HepG2 (cell line): ENCODE measurements at regions not wholly inside any gene's neighbourhood (a gene's known extent, or its start where the extent isn't known, plus 50 kb on each side); places are given as distances from the start of the nearest gene placed in this dataset.

Experiments
- ATAC-seq: fragments of 200-7000 bp; cut with Tn5 transposase; 3 replicates; pipeline ENCODE4 v1.9.1; 2020; ENCODE audit warnings: mild to moderate bottlenecking, moderate library complexity
- BruUV-seq: library from RNA; stranded (reverse); fragments of 400-500 nt; replicated peaks from 2 replicates; lab custom pipeline; 2021; lab: Mats Ljungman, UMichigan
- CTCF ChIA-PET: fragments of 300-600 bp; formaldehyde crosslinking; extraction: SDS; loops from one replicate; lab custom pipeline; 2021; ENCODE audit warnings: low total read pairs, inconsistent platforms, low intra/inter-chr PET ratio; lab: Yijun Ruan, JAX
- POLR2A ChIA-PET: fragments of 350-600 bp; sonication (Branson Sonifier 250); formaldehyde crosslinking; loops from one replicate; lab custom pipeline; 2020; ENCODE audit warnings: antibody characterized with exemption, inconsistent platforms; lab: Yijun Ruan, JAX
- DNase-seq: peaks from one replicate; pipeline ENCODE4 v3.0.0-alpha.2; 2015; ENCODE audit warnings: low spot score
- FAIRE-seq: peaks from 3 replicates; lab custom pipeline; 2011; peaks lifted over from hg19 to GRCh38; lab: Jason Lieb, UNC
- H2AFZ ChIP-seq: one replicate; pipeline ENCODE4 v1.6.1; 2011; ENCODE audit warnings: low read length, inconsistent platforms
- H3K27ac ChIP-seq: fragments of 300-600 bp; 3 replicates; pipeline ENCODE4 v1.8.0; 2011; ENCODE audit warnings: mixed run types, mild to moderate bottlenecking, mixed read lengths, low read length, inconsistent platforms; ENCODE audit not compliant: insufficient read depth; ENCODE audit errors: extremely low read length
- H3K27me3 ChIP-seq, 2 experiments: fragments of 200-600 bp in 1 of 2; 2 replicates in 1 of 2; 3 replicates in 1 of 2; pipeline versions ENCODE4 v1.6.0 to v1.8.0; 2011; ENCODE audit warnings: low read length in 2 of 2, mild to moderate bottlenecking in 2 of 2, moderate library complexity in 2 of 2, inconsistent platforms in 1 of 2; ENCODE audit not compliant: insufficient read depth in 2 of 2, control insufficient read depth in 1 of 2
- H3K36me3 ChIP-seq, 2 experiments: fragments of 200-600 bp in 1 of 2; replicated peaks in 1 of 2; 2 replicates in 1 of 2; 3 replicates in 1 of 2; pipeline versions ENCODE4 v1.5.1 to v1.8.0; 2011; ENCODE audit warnings: low read length in 2 of 2, inconsistent platforms in 1 of 2; ENCODE audit not compliant: insufficient read depth in 2 of 2, control insufficient read depth in 1 of 2
- H3K4me1 ChIP-seq: 2 replicates; pipeline ENCODE4 v1.5.1; 2012; ENCODE audit warnings: low read length, inconsistent platforms; ENCODE audit not compliant: insufficient read depth
- H3K4me2 ChIP-seq: 2 replicates; pipeline ENCODE4 v1.6.0; 2011; ENCODE audit warnings: low read depth, low read length, inconsistent platforms
- H3K4me3 ChIP-seq, 3 experiments: fragments of 200-600 bp in 1 of 3; sonication (generic), shearing (Covaris generic) in 1 of 3; replicated peaks in 1 of 3; 2 replicates each; pipeline ENCODE4 v1.5.1; 2011 to 2016; ENCODE audit warnings: low read length in 3 of 3, inconsistent platforms in 2 of 3, low read depth in 2 of 3, mild to moderate bottlenecking in 2 of 3, control low read depth in 1 of 3, mixed read lengths in 1 of 3; ENCODE audit not compliant: insufficient read depth in 1 of 3
- H3K79me2 ChIP-seq: one replicate; pipeline ENCODE4 v1.6.1; 2011; ENCODE audit warnings: low read length, inconsistent platforms; ENCODE audit not compliant: insufficient read depth
- H3K9ac ChIP-seq: 2 replicates; pipeline ENCODE4 v1.6.0; 2011; ENCODE audit warnings: mild to moderate bottlenecking, low read depth, low read length, inconsistent platforms; ENCODE audit not compliant: insufficient read depth
- H3K9me3 ChIP-seq: 2 replicates; pipeline ENCODE4 v1.5.1; 2012; ENCODE audit warnings: mild to moderate bottlenecking, low read length
- H4K20me1 ChIP-seq: 2 replicates; pipeline ENCODE4 v1.6.0; 2011; ENCODE audit warnings: inconsistent platforms, mild to moderate bottlenecking, low read length, moderate library complexity; ENCODE audit not compliant: insufficient read depth
- AGO2 ChIP-seq: fragments of 200-400 bp; formaldehyde crosslinking; optimal IDR thresholded peaks from 2 replicates; pipeline ENCODE3; 2017; ENCODE audit warnings: mild to moderate bottlenecking, low read depth, low read length, moderate library complexity
- HOXA7 ChIP-seq: sonication (generic); formaldehyde crosslinking; IDR thresholded peaks from 2 replicates; pipeline ENCODE4 v1.8.1; 2022; ENCODE audit warnings: mild to moderate bottlenecking, missing genetic modification reagents, moderate library complexity
- KAT2B ChIP-seq: fragments of 150-350 bp; IDR thresholded peaks from 2 replicates; pipeline ENCODE4 v1.6.1; 2014; ENCODE audit warnings: low read depth, low read length, borderline replicate concordance
- MAFF ChIP-seq: IDR thresholded peaks from 2 replicates; pipeline ENCODE4 v1.6.1; 2011; ENCODE audit warnings: low read depth, low read length, improper control_type of control experiment
- MAFK ChIP-seq, 2 experiments: IDR thresholded peaks in 1 of 2; conservative IDR thresholded peaks in 1 of 2; 2 replicates each; pipeline ENCODE4 v1.6.1; 2011; ENCODE audit warnings: improper control_type of control experiment in 2 of 2, low read length in 2 of 2
- SETDB1 ChIP-seq: sonication (generic); formaldehyde crosslinking; IDR thresholded peaks from 2 replicates; pipeline ENCODE4 v1.5.1; 2020; ENCODE audit warnings: missing genetic modification reagents, mild to moderate bottlenecking, borderline replicate concordance
- SMYD3 ChIP-seq: sonication (generic); formaldehyde crosslinking; IDR thresholded peaks from 2 replicates; pipeline ENCODE4 v1.8.1; 2023; ENCODE audit warnings: mild to moderate bottlenecking, missing genetic modification reagents
- ZMYM2 ChIP-seq: sonication (generic); formaldehyde crosslinking; IDR thresholded peaks from 2 replicates; pipeline ENCODE4 v1.8.0; 2022; ENCODE audit warnings: mild to moderate bottlenecking, missing genetic modification reagents
- ZNF567 ChIP-seq: sonication (generic); formaldehyde crosslinking; IDR thresholded peaks from 2 replicates; pipeline ENCODE4 v1.8.1; 2023; ENCODE audit warnings: mild to moderate bottlenecking, missing genetic modification reagents, borderline replicate concordance
- ZSCAN21 ChIP-seq: sonication (generic); formaldehyde crosslinking; IDR thresholded peaks from 2 replicates; pipeline ENCODE4 v1.8.0; 2022; ENCODE audit warnings: mild to moderate bottlenecking, missing genetic modification reagents, moderate library complexity, borderline replicate concordance
- whole genome bisulfite sequencing: methylation state at CpG from one replicate; pipeline ENCODE4 v1.1.6; 2017; ENCODE audit warnings: low lambda C conversion rate; 5-methylcytosine and 5-hydroxymethylcytosine counted together
- in situ Hi-C: cut with HindIII; loops from 2 replicates; pipeline ENCODE4 v1.10.0; 2017; ENCODE audit warnings: low pct_unique_long_range_greater_than_20kb; ENCODE audit not compliant: extremely low pct_ligation_motif_present
- intact Hi-C: fragments of 100-400 bp; cut with micrococcal nuclease; formaldehyde crosslinking; loops from one replicate; pipeline ENCODE4 v1.10.0; 2022; ENCODE audit not compliant: unreplicated experiment

DNA sequence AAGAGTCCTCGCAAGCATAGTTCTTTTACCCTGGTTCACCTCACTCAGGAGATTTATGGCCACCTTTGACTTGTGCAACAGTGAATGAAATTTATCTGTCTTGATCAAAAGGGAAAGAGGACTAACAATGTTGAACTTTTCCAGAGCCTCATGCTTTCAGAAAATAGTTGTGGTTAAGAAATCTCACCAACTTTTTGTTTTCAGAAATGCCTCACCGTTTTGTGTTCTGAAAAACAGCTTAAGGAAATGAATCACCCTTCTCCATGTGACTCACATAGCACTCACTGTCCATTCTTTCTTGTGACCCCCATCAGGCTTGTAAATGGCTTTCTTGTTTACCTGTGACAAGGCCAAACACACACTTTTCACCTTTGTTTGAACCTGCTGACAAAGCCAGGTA is 148.6 kb upstream of the FAM3C start:
- TF ChIP-seq ZNF567, result no peak
- TF ChIP-seq HOXA7, result no peak
- TF ChIP-seq, all 625 proteins: peak for 0
- Histone ChIP-seq H3K36me3 (no peaks in the 10 kb centered on the region), H3K79me2 (no peaks in the 10 kb centered on the region), H3K27ac (no peak overlapping the region), H3K4me1 (no peaks in the 10 kb centered on the region), H3K9me3 (peaks cover 6% of the 10 kb centered on the region), H3K4me3 (no peak overlapping the region), H3K4me2 (no peak overlapping the region), H3K9ac (no peak overlapping the region), H4K20me1 (no peaks in the 10 kb centered on the region), H2AFZ (no peak overlapping the region), H3K27me3 (0 out of 5 replicates have a peak, but pooled peaks cover 0 to 1% of the 10 kb centered on the region in 2 experiments)
- ChIA-PET POLR2A (no interaction called here), CTCF (no interaction called here)
- FAIRE-seq (no peak), DNase-seq (peak; percentile 6), ATAC-seq (no peak)
- intact Hi-C loops, result loop anchor here (10.0 kb wide), 1 partner anchor 450 kb away; no protein-coding TSS in a partner anchor
- BruUV-seq, result no TSS peak
- in situ Hi-C loops, result loop anchor here (5.0 kb wide), 1 partner anchor 177 kb away; no protein-coding TSS in a partner anchor
- 19% methylated on average over 2 of the region's 2 CpGs for WGBS

DNA sequence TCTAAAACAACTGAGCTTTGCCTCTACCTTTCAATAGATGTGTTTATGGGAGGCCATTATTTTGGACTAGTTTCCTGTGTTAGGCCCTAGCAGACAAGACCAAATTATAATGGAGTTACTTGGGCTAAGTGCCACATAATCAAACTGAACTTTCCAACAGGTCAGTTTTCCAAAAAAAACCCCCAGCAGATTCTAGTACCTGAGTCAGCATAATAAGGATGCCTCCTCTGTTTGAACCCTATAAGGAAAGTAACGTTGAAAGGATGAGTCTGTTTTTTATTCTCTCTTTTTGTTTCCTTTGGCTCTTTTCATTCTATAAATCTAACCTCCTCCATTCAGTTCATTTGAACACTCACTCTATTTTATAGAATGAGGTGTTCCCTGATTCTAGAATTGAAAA is 148.1 kb upstream of the FAM3C start:
- no peaks in the 10 kb centered on the region for H4K20me1 ChIP-seq
- no peaks in the 10 kb centered on the region for H3K36me3 ChIP-seq
- ATAC-seq (no peak), DNase-seq (no peak), FAIRE-seq (no peak)
- peaks cover 6% of the 10 kb centered on the region for H3K9me3 ChIP-seq
- ChIA-PET POLR2A (no interaction called here), CTCF (no interaction called here)
- intact Hi-C loops, result loop anchor here (10.0 kb wide), 1 partner anchor 451 kb away; no protein-coding TSS in a partner anchor
- WGBS, result 0% methylated on average over 1 of the region's 1 CpG
- H3K4me2 ChIP-seq, result no peak overlapping the region
- BruUV-seq, result no TSS peak
- no peak overlapping the region for H3K4me3 ChIP-seq
- no peaks in the 10 kb centered on the region for H3K79me2 ChIP-seq
- H2AFZ ChIP-seq, result no peak overlapping the region
- H3K27me3 ChIP-seq, result 0 out of 5 replicates have a peak, but pooled peaks cover 0 to 1% of the 10 kb centered on the region in 2 experiments
- no peak for TF ChIP-seq SMYD3 (CRISPR knock-in tag)
- TF ChIP-seq ZSCAN21 (CRISPR knock-in tag), result no peak
- TF ChIP-seq MAFK (conservative IDR thresholded peaks at IDR 0.05 in 1 of 2, IDR thresholded peaks at IDR 0.05 in 1 of 2; ENCODE audit: low read length in 2 of 2), result peak; percentile 77 to 91
- TF ChIP-seq KAT2B, result no peak
- no peak for TF ChIP-seq AGO2
- TF ChIP-seq ZMYM2 (CRISPR knock-in tag), result no peak
- peak; percentile 87 for TF ChIP-seq MAFF
- no peak for TF ChIP-seq SETDB1 (CRISPR knock-in tag)
- in situ Hi-C loops, result no loop called here
- H3K4me1 ChIP-seq, result no peaks in the 10 kb centered on the region
- no peak overlapping the region for H3K9ac ChIP-seq
- H3K27ac ChIP-seq, result no peak overlapping the region
